ENCODE measurements at regions not wholly inside any gene's neighbourhood (a gene's known extent, or its start where the extent isn't known, plus 50 kb on each side); places are given as distances from the start of the nearest gene placed in this dataset.

DNA sequence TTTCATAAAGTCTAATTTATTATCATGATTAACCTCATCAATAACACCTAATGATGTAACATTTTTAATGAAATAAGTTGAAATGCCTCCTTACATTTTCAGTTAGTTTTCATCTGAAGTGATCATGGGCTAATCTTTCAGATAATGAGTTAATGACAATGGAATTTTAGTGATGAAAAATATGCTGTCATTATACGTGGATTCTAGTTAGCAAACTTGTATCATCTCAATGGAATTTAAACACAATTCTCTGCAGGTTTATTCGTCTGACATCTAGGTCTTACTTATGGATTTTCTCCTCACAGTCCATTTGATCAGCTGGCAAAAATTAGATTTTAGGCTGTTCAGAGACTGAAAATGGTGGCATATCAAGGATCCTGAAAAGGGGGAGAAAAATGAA lies 885.0 kb downstream of the SLC4A3 start:
- no peak for DNase-seq

GRCh38 chr2:220513573-220514288 lies 886.3 kb downstream of the SLC4A3 start:
- no peak for DNase-seq

GRCh38 chr2:220521551-220521950 lies 894.1 kb downstream of the SLC4A3 start:
- no peak for DNase-seq

GRCh38 chr2:220528180-220528675 lies 900.8 kb downstream of the SLC4A3 start:
- no peak for DNase-seq

GRCh38 chr2:220531216-220531615 lies 903.8 kb downstream of the SLC4A3 start:
- DNase-seq, result no peak

GRCh38 chr2:220533485-220533884 lies 906.1 kb downstream of the SLC4A3 start:
- no peak for DNase-seq

DNA sequence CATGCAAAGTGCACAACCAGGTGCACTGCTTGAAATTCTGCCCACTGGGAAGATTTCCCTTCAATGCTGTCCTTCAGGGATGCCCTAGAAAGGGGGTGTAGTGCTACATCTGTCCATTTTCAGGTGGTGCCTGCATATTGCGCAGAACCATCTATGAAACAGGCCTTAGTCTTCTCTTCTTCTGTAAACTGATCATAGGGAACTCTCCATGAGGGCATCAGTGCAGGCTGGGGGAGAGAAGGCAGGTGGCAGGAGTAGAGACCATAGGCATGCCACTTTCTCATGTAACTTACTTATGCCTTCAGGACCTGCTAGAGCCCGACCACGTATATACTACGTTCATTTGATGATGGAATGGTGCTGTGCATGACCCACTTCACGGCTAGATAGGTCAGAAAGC lies 912.1 kb downstream of the SLC4A3 start:
- DNase-seq, result no peak

GRCh38 chr2:220544049-220544448 lies 916.6 kb downstream of the SLC4A3 start:
- DNase-seq, result no peak

DNA sequence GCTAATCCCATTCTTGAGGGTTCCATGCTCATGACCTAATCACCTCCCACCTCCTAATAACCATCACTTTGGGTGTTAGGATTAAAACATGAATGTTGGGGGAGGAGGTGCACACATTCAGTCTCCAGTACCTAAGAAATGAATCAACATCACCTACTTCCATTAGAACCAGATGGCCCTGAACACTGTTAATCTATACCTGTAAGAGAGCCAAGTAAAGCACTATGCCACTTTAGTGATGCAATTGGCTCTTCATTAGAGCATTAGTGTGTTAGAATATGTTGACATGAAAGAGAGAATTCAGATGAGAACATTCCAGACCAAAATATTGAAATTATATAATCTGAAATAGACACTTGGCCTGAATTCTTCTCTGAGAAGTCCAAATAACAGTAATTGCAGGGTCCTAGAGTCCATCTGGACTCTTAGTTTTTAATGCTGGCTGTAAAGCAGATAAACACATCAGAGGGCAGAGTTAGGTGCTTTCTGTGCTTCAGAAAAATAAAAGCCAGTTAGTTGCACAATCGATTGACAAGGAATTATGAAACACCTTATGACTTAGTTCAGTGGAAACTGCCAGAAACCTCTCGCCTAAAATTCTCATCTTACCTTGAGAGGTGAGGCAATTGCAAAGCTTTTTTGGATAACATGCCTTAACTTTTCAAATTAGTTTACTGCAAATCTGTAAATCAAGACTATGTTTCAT lies 923.7 kb downstream of the SLC4A3 start:
- DNase-seq, result no peak

- DNase-seq, result no peak
Measured at GRCh38 chr2:220552790-220553535, 925.5 kb downstream of the SLC4A3 start.

DNA sequence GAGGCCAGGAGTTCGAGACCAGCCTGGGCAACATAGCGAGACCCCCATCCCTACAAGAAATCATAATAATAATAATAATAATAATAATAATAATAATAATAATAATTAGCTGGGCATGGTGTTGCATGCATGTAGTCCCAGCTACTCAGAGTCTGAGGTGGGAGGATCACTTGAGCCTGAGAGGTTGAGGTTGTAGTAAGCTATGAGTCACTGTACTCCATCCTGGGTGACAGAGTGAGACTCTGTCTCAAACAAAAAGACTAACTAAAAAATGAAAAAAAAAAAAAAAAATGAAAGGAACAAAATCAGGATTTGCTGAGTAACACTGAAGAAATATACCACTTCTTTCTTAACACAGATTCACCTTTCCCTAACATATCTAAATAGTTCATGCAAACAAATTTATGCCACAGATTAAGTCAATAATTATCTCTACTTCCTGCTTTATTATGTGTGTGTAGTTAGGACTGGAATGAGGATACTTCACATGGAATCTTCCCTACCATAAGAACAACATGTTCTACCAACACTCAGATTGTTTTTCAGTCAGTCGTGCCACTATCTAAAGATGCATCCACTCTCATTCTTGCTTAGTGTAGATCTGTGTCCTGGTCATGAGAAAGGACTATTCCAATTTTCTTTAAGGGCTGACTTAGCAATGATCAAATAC lies 928.7 kb downstream of the SLC4A3 start:
- DNase-seq, result no peak

DNA sequence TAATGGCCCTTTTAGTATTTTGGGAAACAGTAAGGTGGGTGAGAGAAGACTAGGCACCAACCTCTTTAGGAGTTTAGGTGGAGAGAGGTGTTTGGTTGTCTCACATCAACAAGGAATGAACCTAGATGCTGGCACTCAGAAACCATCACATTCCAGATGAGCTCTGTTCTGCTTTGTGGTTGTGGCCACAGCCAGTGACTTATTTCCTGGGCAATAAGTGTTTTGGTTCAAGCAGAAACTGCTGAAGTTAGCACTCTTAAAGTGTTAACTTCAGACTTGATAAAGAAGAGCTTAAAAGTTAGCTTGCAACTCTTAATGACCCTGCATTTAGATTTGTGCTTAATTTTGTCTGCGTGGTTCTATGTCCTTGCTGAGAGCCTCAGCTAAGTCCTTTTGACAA lies 929.2 kb downstream of the SLC4A3 start:
- DNase-seq, result no peak

DNA sequence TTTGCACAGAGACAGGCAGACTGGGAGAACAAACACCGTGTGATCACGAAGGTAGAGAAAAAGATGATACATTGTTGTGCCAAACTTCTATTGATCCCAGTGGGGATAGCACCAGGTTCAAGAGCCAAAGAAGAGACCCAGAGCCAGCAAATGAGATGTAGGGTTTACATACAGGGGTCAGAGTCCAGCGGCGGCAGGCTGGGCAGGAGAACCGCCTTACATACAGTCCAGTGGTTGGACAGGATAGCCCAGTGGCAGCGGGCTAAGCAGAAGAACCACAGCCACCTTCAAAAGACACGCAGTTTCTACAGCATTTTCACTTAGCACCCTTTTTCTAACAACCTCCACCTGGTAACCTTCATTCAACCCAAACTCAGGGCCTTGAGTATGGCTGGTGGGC lies 932.8 kb downstream of the SLC4A3 start:
- no peak for DNase-seq

DNA sequence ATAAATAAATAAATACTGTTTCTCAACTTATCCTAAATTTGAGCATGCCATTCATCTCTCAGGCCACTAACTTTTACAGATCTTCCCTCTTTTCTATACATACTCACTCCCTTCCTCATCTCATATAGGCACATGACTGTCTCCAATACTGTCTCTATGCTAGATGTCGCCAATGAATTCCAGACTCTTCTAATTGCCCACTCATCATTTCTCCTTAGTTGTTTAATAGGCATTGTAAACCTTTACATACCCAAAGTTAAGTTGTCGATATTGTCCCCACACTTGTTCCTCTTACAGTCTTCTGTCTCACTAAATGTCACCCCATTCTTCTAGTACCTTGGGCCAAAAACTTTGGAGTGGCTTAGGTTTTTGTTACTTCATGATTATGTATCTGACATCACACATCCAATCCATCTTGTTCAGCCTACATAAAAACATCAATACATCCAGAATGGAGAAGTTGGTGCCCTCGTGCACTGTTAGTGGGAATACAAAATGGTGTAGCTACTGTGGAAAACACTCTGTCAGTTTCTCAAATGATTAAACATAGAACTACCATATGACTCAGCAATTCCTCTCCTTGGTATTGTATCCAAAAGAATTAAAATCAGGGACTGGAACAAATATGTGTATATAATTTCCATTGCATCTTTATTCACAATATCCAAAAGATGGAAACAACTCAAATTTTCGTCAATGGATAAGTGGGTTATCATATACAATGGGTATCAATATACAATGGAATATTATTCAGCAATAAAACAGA lies 935.1 kb downstream of the SLC4A3 start:
- DNase-seq, result no peak

- no peak for DNase-seq
Measured at GRCh38 chr2:220568296-220568695, 940.9 kb downstream of the SLC4A3 start.

GRCh38 chr2:220569112-220569897 lies 941.9 kb downstream of the SLC4A3 start:
- no peak for DNase-seq

DNA sequence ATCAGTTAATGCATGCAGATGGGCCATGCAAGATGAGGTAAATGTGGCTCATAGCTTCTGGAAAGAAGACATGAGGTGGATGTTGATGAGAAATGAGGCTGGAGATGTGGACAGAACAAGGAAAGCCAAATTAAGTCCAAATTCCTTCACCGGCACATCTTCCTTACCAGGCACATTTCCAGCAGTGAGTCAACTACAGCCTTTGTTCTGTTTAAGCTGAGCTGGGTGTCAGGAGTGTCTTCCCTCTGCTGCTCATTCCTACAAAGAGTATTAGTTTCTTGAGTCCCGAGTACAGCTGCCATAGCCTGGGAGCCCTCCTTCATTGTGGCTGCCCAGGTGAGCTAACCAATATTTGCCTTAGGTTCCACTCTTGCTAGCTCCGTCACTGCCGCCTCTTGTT lies 945.0 kb downstream of the SLC4A3 start:
- DNase-seq, result no peak

DNA sequence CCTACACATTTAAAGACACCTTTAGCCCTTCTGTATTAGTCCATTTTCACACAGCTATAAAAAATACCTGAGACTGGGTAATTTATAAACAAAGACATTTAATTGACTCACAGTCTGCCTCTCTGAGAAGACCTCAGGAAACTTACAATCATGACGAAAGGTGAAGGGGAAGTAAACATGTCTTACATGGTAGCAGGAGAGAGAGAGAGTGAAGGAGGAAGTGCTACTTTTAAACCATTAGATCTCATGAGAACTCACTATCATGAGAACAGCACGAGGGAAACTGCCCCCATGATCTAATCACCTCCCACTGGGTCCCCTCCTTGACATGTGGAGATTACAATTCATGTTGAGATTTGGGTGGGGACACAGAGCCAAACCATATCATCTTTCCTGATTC lies 946.6 kb downstream of the SLC4A3 start:
- DNase-seq, result no peak

DNA sequence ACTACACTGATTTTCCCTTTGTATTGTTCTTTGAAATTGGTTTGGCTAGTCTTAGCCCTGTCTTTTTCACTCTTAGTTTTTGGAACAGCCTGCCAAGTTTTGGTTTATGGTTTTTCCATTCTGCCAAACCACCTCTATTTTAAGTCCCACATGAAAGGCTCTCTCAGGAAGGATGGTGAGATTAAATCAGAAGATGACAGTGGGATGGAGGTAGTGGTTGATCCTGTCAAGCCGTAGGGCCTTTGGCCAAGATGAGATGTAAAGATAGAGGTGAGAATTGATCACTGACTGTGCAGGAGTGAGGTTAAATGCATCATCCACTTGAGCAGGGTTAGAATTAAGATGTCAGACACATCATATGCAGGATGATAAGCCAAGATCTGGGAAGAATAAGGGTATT lies 948.5 kb downstream of the SLC4A3 start:
- no peak for DNase-seq

- no peak for DNase-seq
Measured at GRCh38 chr2:220579452-220579851, 952.0 kb downstream of the SLC4A3 start.

- no peak for DNase-seq
Measured at GRCh38 chr2:220580113-220580512, 952.7 kb downstream of the SLC4A3 start.

DNA sequence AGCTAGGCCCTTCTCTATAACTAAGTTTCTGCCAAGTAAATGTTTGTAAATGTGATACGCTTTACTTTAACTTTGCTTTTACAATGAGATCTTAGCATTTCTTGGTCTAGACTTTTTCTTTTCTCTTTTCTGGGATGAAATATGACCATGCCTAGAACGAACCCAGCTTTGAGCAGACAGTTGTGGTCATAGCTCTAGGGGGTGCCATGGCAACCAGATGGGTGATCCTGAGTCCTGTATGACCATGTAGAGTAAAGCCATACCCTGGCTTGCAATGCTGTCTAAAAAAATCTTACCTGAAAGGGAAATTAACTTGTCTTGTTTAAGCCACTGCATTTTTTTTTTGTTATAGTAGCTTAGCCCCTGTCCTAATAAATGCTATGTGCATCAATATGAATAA lies 956.3 kb downstream of the SLC4A3 start:
- DNase-seq, result no peak
